ENCODE measurements at regions not wholly inside any gene's neighbourhood (a gene's known extent, or its start where the extent isn't known, plus 50 kb on each side); places are given as distances from the start of the nearest gene placed in this dataset.

DNA sequence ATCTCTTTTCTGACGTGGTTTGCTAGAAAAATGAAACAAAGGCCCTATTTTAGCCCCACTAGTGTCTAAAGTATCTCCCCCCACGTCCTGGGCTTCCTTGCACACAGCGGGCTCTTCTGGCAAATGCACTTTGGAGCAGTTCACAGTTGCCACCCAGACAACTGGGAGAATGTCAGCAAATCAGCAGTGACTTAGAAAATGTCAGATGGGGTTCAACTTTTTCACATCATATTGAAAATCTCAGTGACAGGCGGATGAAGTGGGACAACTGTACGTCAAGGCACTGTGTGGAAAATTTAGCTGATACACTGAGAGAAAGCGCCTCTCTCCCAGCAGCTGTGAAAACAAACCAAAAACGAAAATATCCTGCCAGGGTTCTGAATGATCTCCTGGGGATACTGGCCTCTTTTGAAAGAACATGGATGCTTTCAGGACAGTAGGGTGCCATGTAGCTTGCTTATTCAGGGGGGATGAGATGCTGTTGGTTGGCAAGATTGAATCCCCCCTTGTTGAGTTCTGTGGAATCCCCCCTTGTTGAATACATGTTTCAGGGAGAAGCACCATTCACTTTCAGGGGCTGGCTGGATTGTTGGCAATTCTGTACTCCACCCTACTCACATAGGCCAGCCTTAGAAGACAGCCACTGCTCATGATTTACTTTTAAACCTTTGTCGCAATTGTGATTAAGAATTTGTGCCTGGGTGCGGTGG lies 372.8 kb upstream of the CELF2 start:
- no peak for ATAC-seq
- ChIA-PET CTCF (no interaction called here), RAD21 (ENCODE audit: low non-redundant PET in 1 of 2, low total read pairs in 2 of 2, uncharacterized antibody in 2 of 2, unreplicated experiment in 2 of 2) (no interaction called here), POLR2A (no interaction called here)
- H3K9me3 ChIP-seq (ENCODE audit: control insufficient read depth in 1 of 2, insufficient read depth in 1 of 2, low read depth in 1 of 2, low read length in 2 of 2), result peaks cover 20 to 41% of the 10 kb centered on the region in 2 experiments; a peak in 2 of 4 replicates
- H3K36me3 ChIP-seq (ENCODE audit: control insufficient read depth in 1 of 2, insufficient read depth in 2 of 2, low read length in 2 of 2), result no peaks in the 10 kb centered on the region
- H3K4me1 ChIP-seq (ENCODE audit: control insufficient read depth in 1 of 2, insufficient read depth in 2 of 2, low read length in 2 of 2), result no peaks in the 10 kb centered on the region
- H4K20me1 ChIP-seq (ENCODE audit: insufficient read depth), result no peaks in the 10 kb centered on the region
- no peak for TF ChIP-seq POLR2A (IDR thresholded peaks at IDR 0.05; ENCODE audit: borderline replicate concordance, extremely low read depth, insufficient read depth, insufficient read length)
- TF ChIP-seq, protein P1, sequence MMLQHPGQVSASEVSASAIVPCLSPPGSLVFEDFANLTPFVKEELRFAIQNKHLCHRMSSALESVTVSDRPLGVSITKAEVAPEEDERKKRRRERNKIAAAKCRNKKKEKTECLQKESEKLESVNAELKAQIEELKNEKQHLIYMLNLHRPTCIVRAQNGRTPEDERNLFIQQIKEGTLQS (IDR thresholded peaks at IDR 0.05), result no peak
- no peak for TF ChIP-seq CEBPB (IDR thresholded peaks at IDR 0.05; ENCODE audit: low read depth)
- no peak for TF ChIP-seq SRF (IDR thresholded peaks at IDR 0.05; ENCODE audit: low read depth)
- TF ChIP-seq ELF1 (IDR thresholded peaks at IDR 0.05; ENCODE audit: borderline replicate concordance, low read depth), result no peak
- no peak for TF ChIP-seq EGR1 (IDR thresholded peaks at IDR 0.05; ENCODE audit: low read depth)
- no peak for TF ChIP-seq YY1 (IDR thresholded peaks at IDR 0.05; ENCODE audit: extremely low read depth, insufficient replicate concordance, low read depth, low read length)
- no peak for TF ChIP-seq EZH2phosphoT487 (IDR thresholded peaks at IDR 0.05; ENCODE audit: borderline replicate concordance)
- TF ChIP-seq JUND (IDR thresholded peaks at IDR 0.05), result no peak
- TF ChIP-seq EZH2 (IDR thresholded peaks at IDR 0.05), result no peak
- no peak for TF ChIP-seq SIN3A (IDR thresholded peaks at IDR 0.05; ENCODE audit: low read depth)
- TF ChIP-seq, protein P2, sequence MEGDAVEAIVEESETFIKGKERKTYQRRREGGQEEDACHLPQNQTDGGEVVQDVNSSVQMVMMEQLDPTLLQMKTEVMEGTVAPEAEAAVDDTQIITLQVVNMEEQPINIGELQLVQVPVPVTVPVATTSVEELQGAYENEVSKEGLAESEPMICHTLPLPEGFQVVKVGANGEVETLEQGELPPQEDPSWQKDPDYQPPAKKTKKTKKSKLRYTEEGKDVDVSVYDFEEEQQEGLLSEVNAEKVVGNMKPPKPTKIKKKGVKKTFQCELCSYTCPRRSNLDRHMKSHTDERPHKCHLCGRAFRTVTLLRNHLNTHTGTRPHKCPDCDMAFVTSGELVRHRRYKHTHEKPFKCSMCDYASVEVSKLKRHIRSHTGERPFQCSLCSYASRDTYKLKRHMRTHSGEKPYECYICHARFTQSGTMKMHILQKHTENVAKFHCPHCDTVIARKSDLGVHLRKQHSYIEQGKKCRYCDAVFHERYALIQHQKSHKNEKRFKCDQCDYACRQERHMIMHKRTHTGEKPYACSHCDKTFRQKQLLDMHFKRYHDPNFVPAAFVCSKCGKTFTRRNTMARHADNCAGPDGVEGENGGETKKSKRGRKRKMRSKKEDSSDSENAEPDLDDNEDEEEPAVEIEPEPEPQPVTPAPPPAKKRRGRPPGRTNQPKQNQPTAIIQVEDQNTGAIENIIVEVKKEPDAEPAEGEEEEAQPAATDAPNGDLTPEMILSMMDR (IDR thresholded peaks at IDR 0.05 in 2 of 3, conservative IDR thresholded peaks at IDR 0.05 in 1 of 3; ENCODE audit: borderline replicate concordance in 1 of 3, insufficient read depth in 1 of 3, low read depth in 2 of 3, low read length in 2 of 3), result no peak
- no peak for TF ChIP-seq SP1 (IDR thresholded peaks at IDR 0.05; ENCODE audit: low read depth)
- H3K4me3 ChIP-seq (replicated peaks in 1 of 2; ENCODE audit: low read depth in 1 of 2, low read length in 2 of 2), result no peak overlapping the region
- no peak overlapping the region for H3K9ac ChIP-seq (ENCODE audit: low read length)
- H3K27ac ChIP-seq (ENCODE audit: low read depth, low read length), result no peak overlapping the region
- H3K27me3 ChIP-seq (ENCODE audit: insufficient read depth, low read length), result no peaks in the 10 kb centered on the region
- no peak overlapping the region for H3K4me2 ChIP-seq (ENCODE audit: low read length)
- DNase-seq (ENCODE audit: low read depth, low spot score), result no peak
- no peaks in the 10 kb centered on the region for H3K79me2 ChIP-seq (ENCODE audit: insufficient read depth, low read length)
- BruUV-seq (replicated peaks), result no TSS peak
- H3K9me2 ChIP-seq (ENCODE audit: insufficient read depth), result no peaks in the 10 kb centered on the region
- no peak overlapping the region for H2AFZ ChIP-seq (ENCODE audit: low read depth, low read length, poor library complexity, severe bottlenecking)
- intact Hi-C loops (cut with micrococcal nuclease), result no loop called here

All from HCT116 (cell line).